ENCODE measurements at regions not wholly inside any gene's neighbourhood (a gene's known extent, or its start where the extent isn't known, plus 50 kb on each side); places are given as distances from the start of the nearest gene placed in this dataset.

GRCh38 chr11:104361975-104362374 is 198.0 kb upstream of the PDGFD start:
- TF ChIP-seq, protein P1, sequence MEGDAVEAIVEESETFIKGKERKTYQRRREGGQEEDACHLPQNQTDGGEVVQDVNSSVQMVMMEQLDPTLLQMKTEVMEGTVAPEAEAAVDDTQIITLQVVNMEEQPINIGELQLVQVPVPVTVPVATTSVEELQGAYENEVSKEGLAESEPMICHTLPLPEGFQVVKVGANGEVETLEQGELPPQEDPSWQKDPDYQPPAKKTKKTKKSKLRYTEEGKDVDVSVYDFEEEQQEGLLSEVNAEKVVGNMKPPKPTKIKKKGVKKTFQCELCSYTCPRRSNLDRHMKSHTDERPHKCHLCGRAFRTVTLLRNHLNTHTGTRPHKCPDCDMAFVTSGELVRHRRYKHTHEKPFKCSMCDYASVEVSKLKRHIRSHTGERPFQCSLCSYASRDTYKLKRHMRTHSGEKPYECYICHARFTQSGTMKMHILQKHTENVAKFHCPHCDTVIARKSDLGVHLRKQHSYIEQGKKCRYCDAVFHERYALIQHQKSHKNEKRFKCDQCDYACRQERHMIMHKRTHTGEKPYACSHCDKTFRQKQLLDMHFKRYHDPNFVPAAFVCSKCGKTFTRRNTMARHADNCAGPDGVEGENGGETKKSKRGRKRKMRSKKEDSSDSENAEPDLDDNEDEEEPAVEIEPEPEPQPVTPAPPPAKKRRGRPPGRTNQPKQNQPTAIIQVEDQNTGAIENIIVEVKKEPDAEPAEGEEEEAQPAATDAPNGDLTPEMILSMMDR (IDR thresholded peaks at IDR 0.05): no peak
- H3K27ac ChIP-seq (ENCODE audit: low read depth in 1 of 2, low read length in 2 of 2): no peak overlapping the region
- no peaks in the 10 kb centered on the region for H3K79me2 ChIP-seq (ENCODE audit: insufficient read depth, low read length)
- H4K20me1 ChIP-seq (ENCODE audit: insufficient read depth, low read length): no peaks in the 10 kb centered on the region
- H3K27me3 Mint-ChIP-seq (ENCODE audit: low read depth in 3 of 3): no peaks in the 10 kb centered on the region
- no peaks in the 10 kb centered on the region for H3K36me3 Mint-ChIP-seq
- DNase-seq: no peak
- peaks cover 9 to 12% of the 10 kb centered on the region in 2 donors for H3K9me3 ChIP-seq (replicated peaks in 1 of 2; ENCODE audit: control insufficient read depth in 1 of 2, insufficient read depth in 1 of 2, low read length in 2 of 2)
- no peak overlapping the region for H3K4me2 ChIP-seq (replicated peaks; ENCODE audit: extremely low read depth, low read length, poor library complexity, severe bottlenecking)
- intact Hi-C loops (cut with micrococcal nuclease): no loop called here
- no peak overlapping the region for H3K9ac ChIP-seq (ENCODE audit: insufficient read depth, low read length, poor library complexity, severe bottlenecking)
- H3K27me3 ChIP-seq (ENCODE audit: control insufficient read depth in 2 of 2, insufficient read depth in 2 of 2, low read length in 2 of 2): no peaks in the 10 kb centered on the region
- H3K36me3 ChIP-seq (replicated peaks in 1 of 2; ENCODE audit: control insufficient read depth in 1 of 2, insufficient read depth in 2 of 2, low read length in 2 of 2): no peaks in the 10 kb centered on the region
- WGBS (ENCODE audit: insufficient coverage): no CpG with 5 or more reads among the region's 1 CpG
- H3K4me3 Mint-ChIP-seq: no peak overlapping the region
- H3K9me3 Mint-ChIP-seq: peaks cover 3 to 12% (median 8%) of the 10 kb centered on the region in 7 donors
- H3K4me1 ChIP-seq (ENCODE audit: control insufficient read depth in 1 of 2, insufficient read depth in 2 of 2, low read length in 2 of 2): no peaks in the 10 kb centered on the region
- H3K4me3 ChIP-seq (replicated peaks in 1 of 3; ENCODE audit: low read depth in 2 of 3, low read length in 3 of 3): no peak overlapping the region
- no peaks in the 10 kb centered on the region for H3K4me1 Mint-ChIP-seq
- no peak overlapping the region for H3K27ac Mint-ChIP-seq
- H2AFZ ChIP-seq (ENCODE audit: insufficient read depth, low read depth, low read length, poor library complexity, severe bottlenecking): no peak overlapping the region

- TF ChIP-seq, protein P1 (IDR thresholded peaks at IDR 0.05): no peak
- no peaks in the 10 kb centered on the region for H4K20me1 ChIP-seq (ENCODE audit: insufficient read depth, low read length)
- peaks cover 0 to 8% of the 10 kb centered on the region in 2 donors for H3K9me3 ChIP-seq (replicated peaks in 1 of 2; ENCODE audit: control insufficient read depth in 1 of 2, insufficient read depth in 1 of 2, low read length in 2 of 2)
- no peaks in the 10 kb centered on the region for H3K79me2 ChIP-seq (ENCODE audit: insufficient read depth, low read length)
- H3K9ac ChIP-seq (ENCODE audit: insufficient read depth, low read length, poor library complexity, severe bottlenecking): no peak overlapping the region
- no peaks in the 10 kb centered on the region for H3K27me3 ChIP-seq (ENCODE audit: control insufficient read depth in 2 of 2, insufficient read depth in 2 of 2, low read length in 2 of 2)
- no peak overlapping the region for H3K27ac Mint-ChIP-seq
- no peak overlapping the region for H3K4me2 ChIP-seq (replicated peaks; ENCODE audit: extremely low read depth, low read length, poor library complexity, severe bottlenecking)
- no peak overlapping the region for H2AFZ ChIP-seq (ENCODE audit: insufficient read depth, low read depth, low read length, poor library complexity, severe bottlenecking)
- no peak overlapping the region for H3K27ac ChIP-seq (ENCODE audit: low read depth in 1 of 2, low read length in 2 of 2)
- H3K36me3 Mint-ChIP-seq: no peaks in the 10 kb centered on the region
- H3K4me3 ChIP-seq (replicated peaks in 1 of 3; ENCODE audit: low read depth in 2 of 3, low read length in 3 of 3): no peak overlapping the region
- H3K4me1 Mint-ChIP-seq: no peaks in the 10 kb centered on the region
- H3K36me3 ChIP-seq (replicated peaks in 1 of 2; ENCODE audit: control insufficient read depth in 1 of 2, insufficient read depth in 2 of 2, low read length in 2 of 2): no peaks in the 10 kb centered on the region
- intact Hi-C loops (cut with micrococcal nuclease): no loop called here
- peaks cover 2 to 11% (median 6%) of the 10 kb centered on the region in 7 donors for H3K9me3 Mint-ChIP-seq
- no CpG with 5 or more reads among the region's 4 CpGs for WGBS (ENCODE audit: insufficient coverage)
- peaks cover 0 to 1% (median 0%) of the 10 kb centered on the region in 3 donors for H3K27me3 Mint-ChIP-seq (ENCODE audit: low read depth in 3 of 3)
- no peaks in the 10 kb centered on the region for H3K4me1 ChIP-seq (ENCODE audit: control insufficient read depth in 1 of 2, insufficient read depth in 2 of 2, low read length in 2 of 2)
- no peak overlapping the region for H3K4me3 Mint-ChIP-seq
- DNase-seq: no peak
Observed at GRCh38 chr11:104352036-104352435, 188.1 kb upstream of the PDGFD start.

Data from CD14-positive monocyte (primary cell).